ENCODE measurements at regions not wholly inside any gene's neighbourhood (a gene's known extent, or its start where the extent isn't known, plus 50 kb on each side); places are given as distances from the start of the nearest gene placed in this dataset.

DNA sequence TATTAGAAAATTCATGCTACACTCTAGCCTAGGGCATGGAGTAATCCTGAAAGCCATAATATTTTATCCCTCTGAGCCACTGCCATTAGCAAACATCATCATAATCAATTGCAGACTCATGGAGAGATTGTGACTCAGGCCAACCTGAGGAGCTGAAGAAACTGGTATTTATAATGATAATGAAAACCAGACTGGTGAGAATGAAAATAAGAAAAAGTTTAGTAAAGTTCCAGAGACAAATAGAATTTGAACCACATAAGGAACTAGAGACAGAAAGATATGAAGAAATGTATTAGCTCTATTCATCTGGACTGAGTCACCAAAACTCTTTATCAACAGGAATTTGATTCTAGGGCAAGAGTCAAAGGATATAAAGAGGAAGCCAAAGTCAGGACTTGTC, 158.7 kb downstream of the DRD1 start:
- no peak for DNase-seq (ENCODE audit: low spot score)

DNA sequence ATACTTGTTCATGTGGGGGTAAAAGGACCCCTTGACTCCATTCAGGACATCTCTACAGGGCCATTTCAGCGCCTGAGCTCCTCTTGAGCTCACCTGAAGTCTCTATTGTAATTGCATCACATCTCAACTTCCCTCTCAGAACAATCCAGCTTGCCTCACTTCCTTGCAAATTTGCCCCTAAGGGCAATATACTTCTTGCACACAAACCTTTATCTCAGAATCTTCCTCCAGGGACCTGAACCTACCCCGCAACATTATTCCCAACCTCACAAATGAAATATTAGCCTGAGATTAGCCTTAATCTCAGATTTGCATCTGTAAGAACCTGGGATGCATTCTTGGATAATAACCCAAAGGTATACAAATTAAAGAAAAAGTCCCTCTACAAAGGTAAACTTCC, 159.2 kb downstream of the DRD1 start:
- no peak for DNase-seq (ENCODE audit: low spot score)

DNA sequence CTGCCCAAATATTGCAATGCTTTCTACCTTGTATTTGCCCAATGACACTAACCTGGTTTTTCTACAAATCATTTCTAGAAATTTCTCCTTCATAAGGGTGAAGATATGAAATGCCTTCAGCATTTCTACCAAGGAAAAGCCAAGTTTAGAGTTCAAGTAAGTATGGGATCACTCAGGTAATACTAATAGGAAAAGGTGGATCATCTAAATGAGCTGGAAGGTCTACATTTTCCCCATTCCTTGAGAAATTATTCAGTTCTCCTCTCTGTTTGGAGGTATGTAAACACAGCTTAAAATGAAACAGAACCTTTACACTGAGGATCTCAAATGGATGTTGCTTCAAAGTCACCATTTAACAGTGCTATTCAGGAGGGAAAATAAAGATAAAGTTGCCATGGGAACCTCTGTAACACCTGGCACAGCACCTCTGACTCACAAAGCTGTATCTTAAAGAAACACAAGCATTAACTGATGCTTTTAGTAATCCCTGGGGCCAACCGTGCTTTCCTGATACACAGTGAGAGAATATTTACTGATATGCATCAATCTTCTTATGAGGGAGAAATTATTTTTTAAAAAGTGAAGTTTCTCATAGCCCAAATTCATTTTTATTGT, 161.3 kb downstream of the DRD1 start:
- DNase-seq (ENCODE audit: low spot score): no peak

DNA sequence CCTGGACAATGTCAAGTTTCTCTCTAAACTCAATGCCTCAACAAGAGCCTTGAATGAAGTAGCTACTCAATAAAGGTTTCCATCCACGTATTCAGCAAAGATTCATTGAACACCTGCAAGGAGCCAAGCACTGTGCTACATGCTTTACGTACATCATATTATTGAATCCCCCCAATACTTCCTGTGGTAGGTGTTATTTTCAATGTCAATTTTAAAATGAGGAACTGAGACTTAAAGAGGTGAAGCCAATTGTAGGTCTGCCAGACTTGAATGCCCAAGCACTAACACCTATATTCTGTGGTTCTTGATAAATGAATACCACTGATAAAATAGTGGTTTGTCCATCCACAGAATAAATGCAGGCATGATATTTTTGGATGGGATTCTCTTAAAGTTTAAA, 162.3 kb downstream of the DRD1 start:
- no peak for DNase-seq (ENCODE audit: low spot score)

DNA sequence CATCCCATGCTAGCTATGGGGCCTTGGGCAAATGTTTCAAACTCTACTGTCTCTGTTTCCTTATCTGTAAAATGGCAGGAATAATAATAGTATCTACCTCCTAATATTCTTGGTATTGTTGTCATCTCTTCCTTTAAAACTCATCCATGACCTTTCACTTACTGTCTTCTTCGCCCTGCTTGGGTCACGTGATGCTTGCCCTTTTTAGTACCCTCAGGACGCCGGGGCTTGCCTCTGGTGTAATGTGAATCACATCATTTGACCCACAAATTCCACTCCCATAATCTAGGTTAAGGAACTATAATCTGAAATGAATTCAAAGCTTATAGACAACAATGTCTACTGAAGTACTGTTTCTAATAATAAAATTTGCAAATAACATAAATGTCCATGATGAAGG, 162.7 kb downstream of the DRD1 start:
- DNase-seq (ENCODE audit: low spot score): no peak

DNA sequence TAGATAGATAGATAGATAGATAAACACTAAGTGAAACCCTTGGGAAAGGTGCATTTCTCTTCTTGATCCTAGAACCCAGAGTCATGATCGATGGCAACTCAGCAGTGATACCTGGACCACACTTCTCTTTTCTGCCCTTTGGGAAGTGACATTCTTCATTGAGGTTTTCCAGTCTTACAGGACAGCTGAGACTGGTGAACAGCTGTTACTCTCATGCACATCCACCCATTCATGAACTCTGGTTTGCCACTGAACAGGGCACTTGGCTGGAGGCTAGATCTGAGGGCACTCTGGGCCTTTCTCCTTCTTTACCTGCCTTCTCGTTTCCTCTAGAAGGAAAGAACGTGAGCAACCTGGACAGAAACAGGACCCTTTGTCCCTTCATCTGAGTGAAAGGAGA, 164.5 kb downstream of the DRD1 start:
- no peak for DNase-seq (ENCODE audit: low spot score)

DNA sequence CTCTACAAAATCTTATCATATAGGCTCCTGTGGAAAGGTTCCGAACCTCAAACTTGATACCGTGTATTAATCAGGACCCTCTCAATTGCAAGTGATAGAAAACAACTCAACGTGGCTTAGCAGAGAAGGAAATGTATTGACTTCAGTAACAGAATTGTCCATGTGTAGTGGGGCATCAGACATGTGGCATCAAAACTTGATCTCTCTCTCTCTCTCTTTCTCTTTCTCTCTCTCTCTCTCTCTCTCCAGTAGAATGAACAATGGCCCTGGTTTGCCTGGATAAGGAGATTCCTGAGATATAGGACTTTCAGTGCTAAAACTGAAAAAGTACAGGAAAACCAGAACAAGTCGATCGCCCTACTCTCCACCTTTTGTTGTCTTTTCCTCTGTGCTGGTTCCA, 168.2 kb downstream of the DRD1 start:
- DNase-seq (ENCODE audit: low spot score): no peak

DNA sequence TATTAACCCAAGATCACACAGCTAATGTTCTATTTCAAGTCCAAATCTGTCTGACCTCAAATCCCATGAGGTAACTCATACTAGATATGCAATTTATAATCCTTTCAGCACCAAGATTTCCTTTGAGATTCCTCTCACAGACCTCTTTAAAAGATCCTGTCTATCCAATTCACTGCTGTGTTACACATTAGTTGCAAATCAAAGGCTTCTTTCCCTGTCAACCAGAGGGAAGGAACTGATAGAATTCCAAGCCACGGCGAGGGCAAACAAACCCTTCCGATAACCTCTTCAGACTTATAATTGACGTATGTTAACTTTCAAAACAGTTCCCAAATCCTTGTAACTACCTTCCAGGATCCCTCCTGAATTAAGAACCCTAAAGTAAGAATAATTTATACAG, 168.9 kb downstream of the DRD1 start:
- no peak for DNase-seq (ENCODE audit: low spot score)

DNA sequence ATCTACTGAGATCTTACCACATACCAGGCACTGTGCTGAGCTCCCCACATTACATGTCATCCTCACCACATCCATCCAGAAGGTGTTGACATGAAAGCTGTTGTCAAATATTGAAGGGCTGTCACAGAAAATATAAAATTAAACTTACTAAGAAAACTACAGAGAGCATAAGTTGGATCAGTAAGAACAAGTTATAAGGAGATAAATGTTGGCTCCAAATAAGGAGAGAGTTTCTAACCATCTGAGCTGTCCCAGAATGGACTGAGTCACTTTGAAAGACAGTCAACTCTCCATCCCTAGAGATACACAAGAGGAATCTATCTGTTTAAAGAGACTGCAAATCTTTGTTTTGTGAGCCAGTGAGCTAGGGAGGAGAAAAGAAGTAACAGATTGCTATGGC, 169.8 kb downstream of the DRD1 start:
- no peak for DNase-seq (ENCODE audit: low spot score)

DNA sequence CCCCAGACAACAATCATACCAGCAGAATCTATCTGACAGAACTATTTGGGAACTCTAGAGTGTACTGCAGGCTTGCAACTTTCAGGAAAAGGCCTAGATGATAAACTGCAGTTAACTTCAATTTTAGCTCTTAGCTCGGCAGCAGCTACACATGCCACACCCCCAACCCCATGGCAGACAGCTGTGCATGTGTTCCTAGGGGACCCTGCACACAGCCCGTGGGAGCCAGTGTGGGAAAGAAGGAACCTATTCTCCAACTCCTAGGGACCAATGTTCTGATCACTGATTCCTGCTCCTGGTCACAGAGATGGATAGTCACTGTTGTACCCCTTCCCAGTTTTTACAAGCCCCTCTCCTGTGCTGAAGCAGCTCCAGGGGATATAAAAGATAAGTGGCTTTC, 179.6 kb downstream of the DRD1 start:
- no peak for DNase-seq (ENCODE audit: low spot score)

DNA sequence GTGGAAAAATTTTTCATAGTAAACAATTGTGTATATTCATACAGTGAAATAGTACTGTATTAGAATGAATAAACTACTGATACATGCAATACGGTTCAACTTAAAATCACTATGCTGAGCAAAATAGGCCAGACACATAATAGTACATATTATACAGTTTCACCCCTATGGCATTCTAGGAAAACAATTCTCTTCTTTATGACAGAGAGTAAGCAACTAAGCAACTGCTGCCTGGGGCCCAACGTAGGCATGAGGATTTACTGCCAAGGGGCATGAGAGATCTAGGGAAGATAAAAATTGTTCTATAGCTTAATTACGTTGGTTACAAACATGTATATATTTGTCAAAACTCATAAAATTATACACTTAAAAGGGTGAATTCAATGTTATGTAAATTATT, 180.2 kb downstream of the DRD1 start:
- no peak for DNase-seq (ENCODE audit: low spot score)

DNA sequence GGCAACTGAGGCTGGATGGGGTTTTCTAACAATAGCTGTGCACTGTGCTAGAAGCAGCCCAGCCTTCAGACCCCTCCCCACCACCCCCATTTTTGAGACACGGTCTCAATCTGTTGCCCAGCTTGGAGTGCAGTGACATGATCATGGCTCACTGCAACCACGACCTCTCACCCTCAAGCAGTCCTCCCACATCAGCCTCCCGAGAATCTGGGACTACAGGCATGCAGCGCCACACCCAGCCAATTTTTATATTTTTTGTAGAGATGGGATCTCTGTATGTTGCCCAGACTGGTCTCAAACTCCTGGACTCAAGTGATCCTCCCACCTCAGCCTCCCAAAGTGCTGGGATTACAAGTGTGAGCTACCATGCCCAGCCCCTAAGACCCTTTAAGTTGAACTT, 182.5 kb downstream of the DRD1 start:
- no peak for DNase-seq (ENCODE audit: low spot score)

DNA sequence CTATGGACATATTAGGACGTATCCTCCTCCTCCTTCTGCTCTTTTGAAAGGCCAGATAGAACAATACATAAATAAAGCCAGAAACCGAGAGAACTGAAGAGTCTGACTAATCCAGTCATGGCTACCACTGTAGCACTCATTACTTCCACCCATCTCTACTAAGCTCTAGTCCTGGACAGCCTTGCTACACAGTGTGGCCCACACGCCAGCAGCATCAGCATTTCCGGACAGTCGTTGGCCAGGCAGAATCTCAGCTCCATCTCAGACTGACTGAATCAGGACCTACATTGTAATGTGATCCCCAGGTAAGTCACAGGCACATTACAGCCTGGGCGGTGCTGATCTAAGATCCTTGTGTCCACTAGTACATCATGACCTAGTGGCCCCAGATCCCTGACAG, 182.9 kb downstream of the DRD1 start:
- no peak for DNase-seq (ENCODE audit: low spot score)

DNA sequence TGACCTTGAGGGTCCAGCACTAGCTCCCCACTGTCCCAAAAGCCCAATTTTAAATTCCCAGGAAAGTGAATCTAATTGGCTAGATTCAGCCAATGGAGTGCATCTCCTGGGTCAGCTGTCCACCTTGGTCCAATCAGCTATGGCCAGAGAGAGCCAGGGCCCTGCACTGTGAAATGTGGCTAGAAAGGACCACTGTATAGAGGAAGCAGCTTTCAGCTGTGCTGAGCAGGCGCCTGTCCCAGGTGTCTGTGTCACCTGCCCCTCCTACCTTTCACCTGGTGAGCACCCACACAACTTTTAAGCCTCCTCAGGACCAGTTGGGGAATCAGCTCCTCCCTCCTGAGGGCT, 186.2 kb downstream of the DRD1 start:
- no peak for DNase-seq (ENCODE audit: low spot score)

DNA sequence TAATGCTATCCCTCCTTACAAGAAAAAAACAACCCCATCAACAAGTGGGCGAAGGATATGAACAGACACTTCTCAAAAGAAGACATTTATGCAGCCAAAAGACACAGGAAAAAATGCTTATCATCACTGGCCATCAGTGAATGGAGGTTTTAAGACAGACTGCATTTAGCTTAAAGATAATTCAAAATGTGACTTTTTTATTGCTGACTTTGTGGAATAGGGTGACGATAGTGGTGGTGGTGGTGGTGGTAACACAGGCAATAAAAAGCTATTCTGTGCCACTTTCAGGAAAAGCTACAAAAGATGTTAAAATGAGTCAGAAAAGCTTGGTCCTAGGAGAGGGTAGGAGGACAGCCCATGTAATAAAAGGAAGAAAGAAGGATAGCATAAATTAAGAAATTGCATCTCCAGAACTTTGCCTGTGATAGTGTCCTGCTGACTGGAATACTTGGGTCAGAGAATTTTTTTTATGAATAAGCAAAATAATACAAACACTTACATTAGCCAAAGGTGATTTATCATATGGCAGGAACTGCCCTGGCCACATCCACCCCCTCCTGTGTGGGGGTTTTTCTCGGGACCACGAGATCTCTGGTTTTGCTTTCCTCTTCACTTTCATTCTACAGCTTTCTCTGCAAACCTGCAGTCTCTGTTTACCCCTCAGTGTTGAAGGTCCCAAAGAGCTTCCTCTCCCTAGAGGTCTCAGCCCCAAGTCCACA, 186.7 kb downstream of the DRD1 start:
- no peak for DNase-seq (ENCODE audit: low spot score)

DNA sequence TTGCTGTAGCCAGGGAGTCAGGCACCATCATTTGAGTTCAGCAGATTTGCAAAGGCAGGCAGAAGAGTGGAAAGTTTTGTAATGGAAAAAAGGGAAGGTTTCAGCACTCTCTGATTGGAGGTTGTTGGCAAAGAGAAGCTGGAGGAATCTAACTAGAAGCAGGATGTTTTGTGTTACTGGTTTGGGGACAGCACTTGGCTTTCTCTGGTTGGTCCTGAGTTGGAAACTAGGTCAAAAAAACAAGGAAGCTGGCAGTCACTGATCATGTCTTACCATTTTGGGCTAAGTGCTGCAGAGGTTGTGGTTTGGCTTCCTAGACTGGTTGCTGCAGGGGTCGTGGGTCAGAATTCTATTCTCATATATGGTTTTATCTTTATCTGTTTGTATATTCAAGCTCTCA, 189.8 kb downstream of the DRD1 start:
- DNase-seq (ENCODE audit: low spot score): no peak

DNA sequence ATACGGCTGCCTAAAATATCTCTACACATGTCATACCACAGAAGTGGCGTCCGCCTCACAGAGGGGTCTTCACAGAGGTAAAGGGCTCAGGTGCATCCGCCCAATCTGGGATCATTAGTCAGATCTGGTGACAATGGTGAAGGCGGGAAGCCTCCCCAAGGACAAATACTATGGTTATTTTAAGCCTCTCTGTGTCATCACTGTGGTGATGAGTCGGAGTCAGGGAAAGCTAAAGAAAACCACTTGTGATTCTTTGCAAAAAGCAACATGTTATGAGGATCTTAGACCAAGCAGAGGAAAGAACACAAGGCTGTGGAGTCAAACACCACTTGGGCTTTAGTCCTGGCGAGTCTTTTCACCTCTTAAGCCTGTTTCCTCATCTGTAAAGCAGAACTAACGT, 190.4 kb downstream of the DRD1 start:
- DNase-seq (ENCODE audit: low spot score): no peak

DNA sequence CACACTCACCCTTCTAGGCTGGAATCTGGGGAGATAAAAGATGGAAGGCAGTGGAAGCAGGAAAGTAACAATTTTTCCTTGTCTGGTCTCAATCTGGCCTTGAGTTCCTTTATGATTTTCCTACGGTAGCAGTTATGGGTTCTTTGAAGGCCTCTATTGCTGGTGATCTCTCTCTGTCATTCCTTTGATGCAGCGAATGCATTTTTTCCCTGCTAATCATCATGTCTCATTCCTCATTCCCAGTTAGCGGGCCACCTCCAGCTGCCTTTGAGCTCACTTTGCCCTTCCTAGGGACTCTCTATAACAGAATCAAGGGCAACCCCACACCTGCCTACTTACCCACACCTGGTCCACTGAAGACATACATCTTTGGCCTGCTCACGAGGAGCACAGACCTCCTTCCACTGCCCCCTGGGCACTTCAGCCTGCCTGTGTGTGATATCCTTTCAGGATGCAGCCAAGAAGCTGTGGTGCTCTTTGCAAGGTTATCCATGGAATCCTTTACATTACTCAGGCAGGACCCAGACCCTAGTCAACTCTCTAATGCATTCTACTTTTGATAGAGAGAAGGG, 191.7 kb downstream of the DRD1 start:
- DNase-seq (ENCODE audit: low spot score): no peak

DNA sequence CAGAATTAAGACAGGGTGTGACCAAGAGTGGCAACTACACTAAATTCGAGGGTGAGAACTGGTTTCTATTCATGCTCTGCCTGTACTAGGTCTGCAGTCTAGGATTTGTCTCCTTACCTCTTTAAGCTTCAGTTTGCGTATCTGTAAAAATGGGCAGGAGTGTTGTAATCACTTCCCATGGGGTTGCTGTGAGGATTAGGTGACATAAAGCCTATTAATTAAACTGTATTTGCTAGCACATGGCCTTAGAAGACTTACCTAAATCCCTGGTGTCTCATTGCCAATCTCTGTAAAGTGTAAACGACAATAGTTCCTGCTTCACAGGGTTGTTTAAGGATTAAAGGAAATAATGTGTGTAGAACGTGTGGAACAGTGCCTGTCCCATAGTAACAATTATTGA, 193.6 kb downstream of the DRD1 start:
- DNase-seq (ENCODE audit: low spot score): no peak

DNA sequence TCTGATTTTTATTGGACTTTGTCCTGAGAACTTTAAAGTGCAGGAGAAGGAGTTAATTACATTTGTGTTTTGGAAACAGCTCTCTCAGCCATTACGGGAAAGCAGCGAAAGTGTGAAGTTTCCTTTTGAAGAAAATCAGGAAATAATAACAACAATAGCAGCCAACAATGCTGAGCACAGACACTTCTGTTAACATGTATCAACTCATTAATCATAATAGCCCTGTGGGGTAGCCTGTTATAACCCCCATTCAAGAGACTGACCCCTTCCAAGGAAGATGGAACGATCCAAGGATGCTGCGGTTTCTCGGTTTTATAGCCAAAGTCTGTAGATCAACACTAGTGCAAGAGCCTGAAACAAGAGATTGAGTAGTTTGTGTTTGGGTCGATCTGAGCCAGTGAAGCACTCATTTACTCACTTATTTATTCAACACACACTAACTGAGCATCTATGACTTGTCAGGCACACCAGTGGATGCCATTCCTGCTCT, 195.5 kb downstream of the DRD1 start:
- no peak for DNase-seq (ENCODE audit: low spot score)

DNA sequence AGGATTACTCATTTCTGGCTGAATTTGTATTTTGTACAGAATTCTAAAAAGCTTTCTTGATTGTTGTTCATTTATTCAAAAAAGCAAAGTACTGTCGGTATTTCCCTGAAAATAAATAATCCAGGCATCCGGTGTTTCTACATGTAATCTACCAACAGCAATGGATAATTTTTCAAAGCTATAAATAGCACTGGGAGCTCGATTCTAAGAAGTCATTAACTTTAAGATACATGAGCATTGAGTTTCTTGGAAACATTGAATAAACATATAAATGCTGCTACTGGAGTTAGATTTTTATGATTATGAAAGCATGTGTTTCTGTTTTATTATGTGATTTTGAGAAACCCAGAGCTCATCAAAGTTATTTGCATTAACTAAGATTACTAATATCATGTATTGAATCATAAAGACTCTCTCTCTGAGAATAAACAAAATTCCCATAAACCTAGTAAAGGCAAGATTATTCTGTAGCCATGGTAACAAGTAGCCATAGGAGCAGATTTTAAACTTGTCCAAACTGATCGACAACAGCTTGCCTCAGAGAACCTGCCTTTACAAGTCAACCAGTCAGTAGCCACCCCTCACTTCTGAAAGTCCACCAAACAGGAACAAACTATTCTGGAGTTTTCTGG, 197.0 kb downstream of the DRD1 start:
- no peak for DNase-seq (ENCODE audit: low spot score)

DNA sequence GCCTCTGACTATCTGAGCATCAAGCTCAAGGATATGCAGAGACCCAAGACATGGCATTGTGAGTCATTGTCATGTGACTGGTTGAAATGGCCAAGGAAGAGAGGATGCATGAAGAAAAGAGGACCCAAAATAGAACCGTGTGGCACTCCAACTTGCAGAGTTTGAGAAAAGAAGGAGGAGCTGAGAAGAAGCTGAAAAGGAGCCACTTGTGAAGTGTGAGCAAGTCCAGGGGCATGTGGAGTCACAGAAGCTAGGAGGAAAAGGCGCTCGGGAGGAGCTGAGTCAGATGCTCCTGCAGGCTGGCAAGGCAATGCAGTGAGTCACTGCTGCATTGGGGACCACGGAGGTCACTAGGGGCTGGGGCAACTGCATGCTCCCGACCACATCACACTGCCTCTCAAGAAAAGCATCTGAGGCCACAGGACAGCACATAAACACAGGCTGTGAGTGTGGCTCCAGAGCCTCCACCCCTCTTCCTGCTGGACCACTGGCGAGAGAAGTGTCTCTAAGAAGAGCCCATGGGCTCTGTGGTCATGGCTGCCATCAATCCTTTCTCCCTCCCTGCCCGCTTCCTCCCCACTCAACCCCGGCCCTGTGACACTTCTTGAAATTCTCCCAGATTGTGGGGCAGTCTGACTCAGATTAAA, 197.6 kb downstream of the DRD1 start:
- no peak for DNase-seq (ENCODE audit: low spot score)

DNA sequence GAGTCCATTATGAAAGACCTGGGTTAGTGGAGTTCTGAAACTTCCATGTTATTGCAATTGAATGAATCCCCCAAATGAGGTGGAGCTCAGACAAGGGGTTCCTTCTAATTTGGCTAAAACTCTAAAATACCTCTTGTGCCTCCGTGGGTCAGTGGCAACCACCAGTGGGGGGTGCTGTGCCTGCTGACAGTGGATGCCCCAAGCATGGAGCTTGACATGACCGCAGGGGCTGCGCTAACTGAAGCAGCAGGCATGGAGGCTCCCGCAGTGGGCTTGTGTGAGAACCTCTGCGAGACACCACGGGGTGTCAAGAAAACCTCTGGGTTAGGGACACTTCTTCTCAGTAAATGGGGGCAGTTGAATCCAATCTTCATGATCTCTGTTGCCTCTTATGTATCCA, 200.5 kb downstream of the DRD1 start:
- DNase-seq (ENCODE audit: low spot score): no peak
